Peyer's patch (tissue), 4 donors: ENCODE measurements at regions not wholly inside any gene's neighbourhood (a gene's known extent, or its start where the extent isn't known, plus 50 kb on each side); places are given as distances from the start of the nearest gene placed in this dataset.

Source experiments
- POLR2A ChIP-seq, 2 donors: fragments of 450-650 bp; IDR thresholded peaks; one replicate each; pipeline ENCODE4 v1.5.1; 2017; ENCODE audit warnings: antibody characterized with exemption in 2 of 2, mild to moderate bottlenecking in 2 of 2, moderate library complexity in 2 of 2
- TF ChIP-seq, protein P1 (sequence below), 6 experiments: fragments of 450-650 bp in 4 of 6; fragments of 200-600 bp in 2 of 6; sonication (generic) in 1 of 6; IDR thresholded peaks; one replicate each; pipeline ENCODE4 v1.5.1; 2017 to 2019; ENCODE audit warnings: antibody characterized with exemption in 6 of 6, mild to moderate bottlenecking in 3 of 6, moderate library complexity in 1 of 6

- TF ChIP-seq, protein P1, sequence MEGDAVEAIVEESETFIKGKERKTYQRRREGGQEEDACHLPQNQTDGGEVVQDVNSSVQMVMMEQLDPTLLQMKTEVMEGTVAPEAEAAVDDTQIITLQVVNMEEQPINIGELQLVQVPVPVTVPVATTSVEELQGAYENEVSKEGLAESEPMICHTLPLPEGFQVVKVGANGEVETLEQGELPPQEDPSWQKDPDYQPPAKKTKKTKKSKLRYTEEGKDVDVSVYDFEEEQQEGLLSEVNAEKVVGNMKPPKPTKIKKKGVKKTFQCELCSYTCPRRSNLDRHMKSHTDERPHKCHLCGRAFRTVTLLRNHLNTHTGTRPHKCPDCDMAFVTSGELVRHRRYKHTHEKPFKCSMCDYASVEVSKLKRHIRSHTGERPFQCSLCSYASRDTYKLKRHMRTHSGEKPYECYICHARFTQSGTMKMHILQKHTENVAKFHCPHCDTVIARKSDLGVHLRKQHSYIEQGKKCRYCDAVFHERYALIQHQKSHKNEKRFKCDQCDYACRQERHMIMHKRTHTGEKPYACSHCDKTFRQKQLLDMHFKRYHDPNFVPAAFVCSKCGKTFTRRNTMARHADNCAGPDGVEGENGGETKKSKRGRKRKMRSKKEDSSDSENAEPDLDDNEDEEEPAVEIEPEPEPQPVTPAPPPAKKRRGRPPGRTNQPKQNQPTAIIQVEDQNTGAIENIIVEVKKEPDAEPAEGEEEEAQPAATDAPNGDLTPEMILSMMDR (IDR thresholded peaks at IDR 0.05), result no peak
- TF ChIP-seq POLR2A (IDR thresholded peaks at IDR 0.05), result no peak
These were observed 900.4 kb upstream of the ARRDC3 start for GRCh38 chr5:92283521-92283920.
